GM12864 (cell line): ENCODE measurements at regions not wholly inside any gene's neighbourhood (a gene's known extent, or its start where the extent isn't known, plus 50 kb on each side); places are given as distances from the start of the nearest gene placed in this dataset.

ENCODE experiments used
- DNase-seq: peaks from one replicate; pipeline ENCODE4 v3.0.0-alpha.2; 2011; ENCODE audit warnings: low read depth
- H3K4me3 ChIP-seq: 2 replicates; pipeline ENCODE4 v1.5.1; 2011; ENCODE audit warnings: mild to moderate bottlenecking, low read depth, low read length, control low read depth
- CTCF ChIP-seq: IDR thresholded peaks from 2 replicates; pipeline ENCODE4 v1.5.1; 2011; ENCODE audit warnings: low read depth, mild to moderate bottlenecking, moderate library complexity, low read length, control low read depth, inconsistent platforms; ENCODE audit errors: missing control alignments

- H3K4me3 ChIP-seq: no peak overlapping the region
- no peak for TF ChIP-seq CTCF
- no peak for DNase-seq
Measured at GRCh38 chr12:94786906-94787305, 136.5 kb upstream of the TMCC3 start.

- no peak for TF ChIP-seq CTCF
- no peak for DNase-seq
- no peak overlapping the region for H3K4me3 ChIP-seq
Measured at GRCh38 chr12:94783862-94784261, 133.5 kb upstream of the TMCC3 start.

- no peak for DNase-seq
- H3K4me3 ChIP-seq: no peak overlapping the region
- TF ChIP-seq CTCF: no peak
Measured at GRCh38 chr12:94783343-94783742, 133.0 kb upstream of the TMCC3 start.

- DNase-seq: no peak
- no peak for TF ChIP-seq CTCF
- H3K4me3 ChIP-seq: no peak overlapping the region
Measured at GRCh38 chr12:94781835-94782234, 131.5 kb upstream of the TMCC3 start.

GRCh38 chr12:94779485-94779884, 129.1 kb upstream of the TMCC3 start:
- DNase-seq: no peak
- no peak for TF ChIP-seq CTCF
- H3K4me3 ChIP-seq: no peak overlapping the region

- H3K4me3 ChIP-seq: no peak overlapping the region
- TF ChIP-seq CTCF: no peak
- DNase-seq: no peak
Measured at GRCh38 chr12:94777936-94778335, 127.6 kb upstream of the TMCC3 start.

GRCh38 chr12:94775710-94776109, 125.4 kb upstream of the TMCC3 start:
- H3K4me3 ChIP-seq: no peak overlapping the region
- no peak for DNase-seq
- no peak for TF ChIP-seq CTCF
